Fibroblast of the conjunctiva (primary cell): ENCODE measurements at regions not wholly inside any gene's neighbourhood (a gene's known extent, or its start where the extent isn't known, plus 50 kb on each side); places are given as distances from the start of the nearest gene placed in this dataset.
A peak's percentile ranks its signal among the peaks of the same experiment; 100 is the strongest.

ENCODE experiments used
- DNase-seq: peaks from one replicate; pipeline ENCODE4 v3.0.0-alpha.2; 2010; ENCODE audit warnings: low read depth

DNA sequence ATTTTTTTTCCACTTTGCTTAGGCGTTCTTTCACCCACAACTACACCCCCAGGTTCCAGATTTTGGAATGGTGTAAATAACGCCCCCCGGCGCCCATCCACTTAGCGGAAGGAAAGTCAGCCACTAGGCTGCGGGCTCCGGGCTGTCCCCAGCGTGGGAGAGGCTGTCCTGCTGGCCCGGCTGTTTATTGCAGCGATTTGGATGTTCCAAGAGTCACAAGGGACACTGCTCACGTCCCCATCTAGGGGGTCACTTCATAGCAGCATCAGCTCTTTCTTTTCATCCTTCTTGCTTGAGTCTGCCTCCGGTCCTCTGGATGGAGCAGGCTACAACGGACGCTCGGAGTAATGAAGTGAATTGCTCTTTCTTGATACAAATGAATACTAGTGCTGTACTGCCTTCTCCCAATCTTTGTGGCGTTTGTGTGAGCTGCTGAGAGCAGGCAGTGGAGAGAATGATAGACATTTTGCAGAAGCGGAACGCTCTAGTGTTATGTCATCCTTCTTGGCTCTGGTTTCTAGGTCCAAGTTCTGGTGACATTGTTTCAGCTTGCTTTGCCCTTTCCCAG, 50.7 kb upstream of the PAIP2B start:
- DNase-seq: no peak

DNA sequence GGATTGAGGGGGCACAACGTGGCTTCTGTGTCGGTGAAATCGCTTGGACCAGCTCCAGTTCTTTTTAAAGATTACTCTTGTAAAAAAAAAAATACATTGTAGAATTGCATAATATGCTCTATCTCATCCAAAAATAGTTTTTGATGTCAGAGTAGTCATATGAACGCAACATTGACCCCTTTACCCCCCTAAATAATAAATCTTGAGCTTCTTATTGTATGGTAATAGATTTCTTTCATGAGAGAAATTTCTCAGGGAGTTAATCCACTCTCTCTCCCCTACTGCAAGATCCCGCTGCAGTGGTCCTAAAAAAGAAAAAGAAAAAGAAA, 50.2 kb upstream of the PAIP2B start:
- DNase-seq: no peak

DNA sequence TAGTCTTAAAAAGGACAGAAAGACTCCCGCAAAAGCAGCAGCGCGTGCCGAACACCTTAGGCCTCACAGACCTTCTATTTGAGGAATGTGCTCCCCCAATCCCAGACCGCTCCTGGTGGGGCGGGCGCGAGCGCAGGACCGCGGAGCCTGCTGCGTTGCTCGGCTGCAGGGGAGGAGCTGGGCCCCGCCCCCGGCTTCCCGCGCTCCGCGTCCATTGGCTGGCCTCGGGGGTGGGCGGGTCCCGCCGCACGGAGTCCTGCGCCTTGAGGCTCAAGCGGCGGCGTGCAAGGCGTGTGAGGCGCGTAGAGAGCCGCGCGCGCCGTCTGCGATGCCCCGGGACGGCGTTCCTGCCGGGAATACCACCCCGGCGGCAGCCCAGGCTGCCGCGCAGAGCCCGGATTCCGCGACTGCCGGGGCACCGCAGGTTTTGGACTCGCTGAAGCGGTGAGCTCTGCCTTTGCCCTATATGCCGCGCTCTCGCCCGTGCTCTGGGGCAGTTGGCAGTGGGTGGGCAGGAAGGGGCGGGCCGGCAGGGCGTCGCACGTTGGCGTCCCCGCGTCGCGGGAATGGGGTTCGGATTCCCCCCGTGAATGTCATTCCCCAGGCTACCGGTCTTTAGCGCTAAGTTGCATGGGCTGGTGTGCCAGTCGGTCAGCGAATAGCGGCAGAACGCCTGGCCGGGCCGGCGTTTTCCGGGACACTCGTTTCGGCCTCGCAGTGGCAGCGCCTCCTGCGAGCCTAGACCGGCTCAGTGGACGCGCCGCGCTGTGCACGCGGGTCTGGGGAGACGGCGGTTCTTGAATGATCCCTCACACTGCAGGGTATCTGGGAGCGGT, 49.6 kb upstream of the PAIP2B start:
- peak; percentile 23 for DNase-seq
